IgD-negative memory B cell (primary cell): ENCODE measurements at regions not wholly inside any gene's neighbourhood (a gene's known extent, or its start where the extent isn't known, plus 50 kb on each side); places are given as distances from the start of the nearest gene placed in this dataset.
"Not testable (repeated sequence)": the region's sequence is repeated elsewhere in the genome, so short reads cannot be mapped to it uniquely, and the experiment has no call there.

Experiments
- H3K27ac Mint-ChIP-seq, 3 donors: one replicate each; pipeline ENCODE4 v1.8.0; 2020 to 2022; ENCODE audit warnings: mild to moderate bottlenecking in 3 of 3, mixed read lengths in 3 of 3, moderate library complexity in 1 of 3
- H3K27me3 Mint-ChIP-seq: one replicate; pipeline ENCODE4 v1.8.0; 2021; ENCODE audit warnings: mixed read lengths
- H3K36me3 Mint-ChIP-seq: one replicate; pipeline ENCODE4 v1.8.0; 2020; ENCODE audit warnings: mild to moderate bottlenecking, mixed read lengths
- H3K4me1 Mint-ChIP-seq, 3 donors: one replicate each; pipeline ENCODE4 v1.8.0; 2020 to 2022; ENCODE audit warnings: mixed read lengths in 3 of 3, mild to moderate bottlenecking in 1 of 3
- H3K4me3 Mint-ChIP-seq, 4 donors: one replicate each; pipeline ENCODE4 v1.8.0; 2020 to 2022; ENCODE audit warnings: mild to moderate bottlenecking in 4 of 4, mixed read lengths in 4 of 4, moderate library complexity in 3 of 4
- H3K9me3 Mint-ChIP-seq, 3 donors: one replicate each; pipeline ENCODE4 v1.8.0; 2020 to 2021; ENCODE audit warnings: mixed read lengths in 3 of 3, mild to moderate bottlenecking in 1 of 3

- Mint-ChIP-seq H3K4me3 (no peak overlapping the region), H3K27me3 (peaks cover 4% of the 10 kb centered on the region), H3K36me3 (no peaks in the 10 kb centered on the region), H3K4me1 (peaks cover 4 to 12% (median 12%) of the 10 kb centered on the region in 3 donors), H3K27ac (no peak overlapping the region), H3K9me3 (no peaks in the 10 kb centered on the region)
Observed at GRCh38 chr6:163733061-163733460, 318.5 kb downstream of the QKI start.

GRCh38 chr6:163732479-163732878, 318.0 kb downstream of the QKI start:
- no peak overlapping the region for H3K4me3 Mint-ChIP-seq
- H3K27me3 Mint-ChIP-seq, result peaks cover 4% of the 10 kb centered on the region
- no peak overlapping the region for H3K27ac Mint-ChIP-seq
- H3K36me3 Mint-ChIP-seq, result no peaks in the 10 kb centered on the region
- H3K9me3 Mint-ChIP-seq, result no peaks in the 10 kb centered on the region
- H3K4me1 Mint-ChIP-seq, result peaks cover 4 to 14% (median 12%) of the 10 kb centered on the region in 3 donors

- not testable (repeated sequence) for H3K27ac Mint-ChIP-seq, H3K27me3 Mint-ChIP-seq, H3K4me3 Mint-ChIP-seq
Observed at GRCh38 chr6:163732014-163732351, 317.5 kb downstream of the QKI start.

GRCh38 chr6:163731215-163732013, 316.9 kb downstream of the QKI start:
- H3K27me3 Mint-ChIP-seq, result peaks cover 4% of the 10 kb centered on the region
- no peak overlapping the region for H3K4me3 Mint-ChIP-seq
- H3K9me3 Mint-ChIP-seq, result no peaks in the 10 kb centered on the region
- H3K27ac Mint-ChIP-seq, result no peak overlapping the region
- peaks cover 4 to 15% (median 12%) of the 10 kb centered on the region in 3 donors for H3K4me1 Mint-ChIP-seq
- no peaks in the 10 kb centered on the region for H3K36me3 Mint-ChIP-seq

More at GRCh38 chr6:163732014-163732351, 317.5 kb downstream of the QKI start:
- H3K4me1 Mint-ChIP-seq, result peaks cover 4 to 15% (median 12%) of the 10 kb centered on the region in 3 donors
- H3K9me3 Mint-ChIP-seq, H3K36me3 Mint-ChIP-seq: not testable (repeated sequence)

GRCh38 chr6:163730246-163731210, 316.0 kb downstream of the QKI start:
- H3K4me3 Mint-ChIP-seq, result no peak overlapping the region
- peaks cover 4% of the 10 kb centered on the region for H3K27me3 Mint-ChIP-seq
- no peak overlapping the region for H3K27ac Mint-ChIP-seq
- peaks cover 4 to 15% (median 12%) of the 10 kb centered on the region in 3 donors for H3K4me1 Mint-ChIP-seq
- no peaks in the 10 kb centered on the region for H3K9me3 Mint-ChIP-seq
- H3K36me3 Mint-ChIP-seq, result no peaks in the 10 kb centered on the region

GRCh38 chr6:163729127-163729872, 314.8 kb downstream of the QKI start:
- Mint-ChIP-seq H3K9me3 (no peaks in the 10 kb centered on the region), H3K4me3 (peak overlapping the region in 1 of 4 donors; percentile 35), H3K4me1 (peaks cover 2 to 11% (median 7%) of the 10 kb centered on the region in 3 donors), H3K27ac (peak overlapping the region in 1 of 3 donors; percentile 47), H3K27me3 (peaks cover 3% of the 10 kb centered on the region), H3K36me3 (no peaks in the 10 kb centered on the region)

- H3K27ac Mint-ChIP-seq, result no peak overlapping the region
- H3K4me3 Mint-ChIP-seq, result no peak overlapping the region
Observed at GRCh38 chr6:163728442-163729126, 314.1 kb downstream of the QKI start.

GRCh38 chr6:163726037-163726695, 311.6 kb downstream of the QKI start:
- peaks cover 3 to 11% (median 5%) of the 10 kb centered on the region in 3 donors for H3K4me1 Mint-ChIP-seq
- H3K9me3 Mint-ChIP-seq, result no peaks in the 10 kb centered on the region
- H3K27ac Mint-ChIP-seq, result no peak overlapping the region
- no peak overlapping the region for H3K4me3 Mint-ChIP-seq
- peaks cover 1% of the 10 kb centered on the region for H3K27me3 Mint-ChIP-seq
- peaks cover 1% of the 10 kb centered on the region for H3K36me3 Mint-ChIP-seq

More at GRCh38 chr6:163728442-163729126, 314.1 kb downstream of the QKI start:
- no peaks in the 10 kb centered on the region for H3K9me3 Mint-ChIP-seq
- H3K27me3 Mint-ChIP-seq, result peaks cover 3% of the 10 kb centered on the region
- no peaks in the 10 kb centered on the region for H3K36me3 Mint-ChIP-seq
- H3K4me1 Mint-ChIP-seq, result peaks cover 5 to 17% (median 7%) of the 10 kb centered on the region in 3 donors

GRCh38 chr6:163725008-163725941, 310.8 kb downstream of the QKI start:
- H3K27me3 Mint-ChIP-seq, result peaks cover 1% of the 10 kb centered on the region
- peaks cover 1% of the 10 kb centered on the region for H3K36me3 Mint-ChIP-seq
- no peak overlapping the region for H3K27ac Mint-ChIP-seq
- peaks cover 3 to 11% (median 5%) of the 10 kb centered on the region in 3 donors for H3K4me1 Mint-ChIP-seq
- H3K4me3 Mint-ChIP-seq, result no peak overlapping the region
- no peaks in the 10 kb centered on the region for H3K9me3 Mint-ChIP-seq

GRCh38 chr6:163724196-163724595, 309.7 kb downstream of the QKI start:
- Mint-ChIP-seq H3K27me3 (peaks cover 1% of the 10 kb centered on the region), H3K9me3 (no peaks in the 10 kb centered on the region), H3K4me3 (peak overlapping the region in 1 of 4 donors; percentile 11), H3K27ac (no peak overlapping the region), H3K36me3 (peaks cover 1% of the 10 kb centered on the region), H3K4me1 (peaks cover 0 to 11% (median 5%) of the 10 kb centered on the region in 3 donors)

- Mint-ChIP-seq H3K9me3 (no peaks in the 10 kb centered on the region), H3K4me1 (peaks cover under 1 to 13% (median 9%) of the 10 kb centered on the region in 3 donors)
Observed at GRCh38 chr6:163723759-163724158, 309.2 kb downstream of the QKI start.

GRCh38 chr6:163721922-163722692, 307.6 kb downstream of the QKI start:
- peaks cover 0 to 4% (median under 1%) of the 10 kb centered on the region in 3 donors for H3K9me3 Mint-ChIP-seq
- peaks cover 1% of the 10 kb centered on the region for H3K27me3 Mint-ChIP-seq
- H3K4me1 Mint-ChIP-seq, result peaks cover 15 to 23% (median 19%) of the 10 kb centered on the region in 3 donors
- peaks cover 3% of the 10 kb centered on the region for H3K36me3 Mint-ChIP-seq
- no peak overlapping the region for H3K27ac Mint-ChIP-seq
- no peak overlapping the region for H3K4me3 Mint-ChIP-seq

More at GRCh38 chr6:163723759-163724158, 309.2 kb downstream of the QKI start:
- Mint-ChIP-seq H3K27me3 (peaks cover 1% of the 10 kb centered on the region), H3K4me3 (no peak overlapping the region), H3K27ac (no peak overlapping the region), H3K36me3 (peaks cover 1% of the 10 kb centered on the region)
